GM06990 (cell line): ENCODE measurements at regions not wholly inside any gene's neighbourhood (a gene's known extent, or its start where the extent isn't known, plus 50 kb on each side); places are given as distances from the start of the nearest gene placed in this dataset.

Experiments used
- DNase-seq: peaks from one replicate; pipeline ENCODE4 v3.0.0-alpha.2; 2011; ENCODE audit not compliant: insufficient read length; ENCODE audit errors: extremely low read depth
- H3K27me3 ChIP-seq: replicated peaks from 2 replicates; pipeline ENCODE4 v1.6.0; 2011; ENCODE audit warnings: low read length; ENCODE audit not compliant: control insufficient read depth, insufficient read depth
- H3K36me3 ChIP-seq: 2 replicates; pipeline ENCODE4 v1.5.1; 2011; ENCODE audit warnings: low read length; ENCODE audit not compliant: control insufficient read depth, insufficient read depth
- H3K4me3 ChIP-seq: replicated peaks from 2 replicates; pipeline ENCODE4 v1.5.1; 2011; ENCODE audit warnings: low read depth, mild to moderate bottlenecking, control low read depth, low read length
- CTCF ChIP-seq: IDR thresholded peaks from 2 replicates; pipeline ENCODE4 v1.5.1; 2011; ENCODE audit warnings: low read length, control low read depth, mild to moderate bottlenecking, inconsistent platforms; ENCODE audit not compliant: insufficient read depth, poor library complexity, severe bottlenecking

DNA sequence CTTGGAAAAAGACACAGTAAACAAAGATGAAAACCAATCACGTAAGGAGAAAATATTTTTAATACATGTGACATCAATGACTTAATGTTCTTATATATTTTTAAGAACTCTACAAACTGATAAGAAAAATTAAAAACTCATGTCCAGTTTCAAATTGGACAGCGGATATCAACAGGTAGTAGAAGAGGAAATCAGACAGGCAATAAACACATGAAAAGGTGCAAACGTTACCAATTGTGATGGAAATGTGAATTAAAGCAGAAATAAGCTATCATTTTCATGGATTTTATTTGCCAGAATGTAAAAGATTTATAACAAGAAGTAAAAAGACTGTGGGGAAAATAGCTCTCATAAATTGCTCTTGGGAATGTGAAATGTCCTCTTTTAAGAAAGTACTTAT, 382.3 kb downstream of the DLEU7 start:
- H3K4me3 ChIP-seq = no peak overlapping the region
- H3K27me3 ChIP-seq = peaks cover 3% of the 10 kb centered on the region

DNA sequence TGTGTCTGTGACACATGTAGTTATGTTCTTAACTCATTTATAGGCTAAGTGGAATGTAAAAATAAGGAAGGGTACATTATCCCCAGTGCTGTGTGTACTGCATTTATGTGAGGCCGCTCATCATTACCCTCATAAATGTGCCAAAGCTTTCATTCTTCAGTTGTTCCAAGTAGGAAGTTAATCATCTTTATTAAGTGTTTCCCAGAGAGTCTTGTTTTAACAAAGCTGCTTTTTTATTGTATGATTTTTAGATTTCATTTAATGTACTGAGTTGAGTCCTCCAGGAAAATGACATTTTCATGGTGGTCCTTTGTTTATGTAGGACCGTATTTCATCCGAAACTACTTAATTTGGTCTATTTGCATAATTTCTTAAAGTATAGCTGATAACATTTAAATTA, 379.8 kb downstream of the DLEU7 start:
- no peak for TF ChIP-seq CTCF

More for the DNA sequence above, 382.3 kb downstream of the DLEU7 start:
- no peak for DNase-seq
- no peaks in the 10 kb centered on the region for H3K36me3 ChIP-seq
- no peak for TF ChIP-seq CTCF

GRCh38 chr13:50464349-50465251, 378.9 kb downstream of the DLEU7 start:
- no peaks in the 10 kb centered on the region for H3K27me3 ChIP-seq
- no peak overlapping the region for H3K4me3 ChIP-seq
- TF ChIP-seq CTCF = no peak
- no peak for DNase-seq
- no peaks in the 10 kb centered on the region for H3K36me3 ChIP-seq

More for the DNA sequence above, 379.8 kb downstream of the DLEU7 start:
- Histone ChIP-seq H3K4me3 (no peak overlapping the region), H3K27me3 (no peaks in the 10 kb centered on the region), H3K36me3 (no peaks in the 10 kb centered on the region)
- DNase-seq = no peak

- Histone ChIP-seq H3K36me3 (no peaks in the 10 kb centered on the region), H3K27me3 (no peaks in the 10 kb centered on the region), H3K4me3 (no peak overlapping the region)
- TF ChIP-seq CTCF = no peak
- no peak for DNase-seq
Observed at GRCh38 chr13:50466456-50466855, 377.0 kb downstream of the DLEU7 start.

- no peak for TF ChIP-seq CTCF
- H3K36me3 ChIP-seq = no peaks in the 10 kb centered on the region
- no peak overlapping the region for H3K4me3 ChIP-seq
- DNase-seq = no peak
- no peaks in the 10 kb centered on the region for H3K27me3 ChIP-seq
Observed at GRCh38 chr13:50467156-50468110, 376.1 kb downstream of the DLEU7 start.
